Osteoblast (primary cell): ENCODE measurements at regions not wholly inside any gene's neighbourhood (a gene's known extent, or its start where the extent isn't known, plus 50 kb on each side); places are given as distances from the start of the nearest gene placed in this dataset.

Experiments
- DNase-seq: peaks from one replicate; pipeline ENCODE4 v3.0.0; 2011; ENCODE audit warnings: low spot score, mixed read lengths; ENCODE audit not compliant: insufficient read length; ENCODE audit errors: missing footprints
- H2AFZ ChIP-seq: 2 replicates; pipeline ENCODE4 v1.6.0; 2011; ENCODE audit warnings: mild to moderate bottlenecking, low read length
- H3K27ac ChIP-seq: 2 replicates; pipeline ENCODE4 v1.5.1; 2011; ENCODE audit warnings: mild to moderate bottlenecking, low read depth, low read length, moderate library complexity
- H3K27me3 ChIP-seq: 2 replicates; pipeline ENCODE4 v1.6.0; 2012; ENCODE audit warnings: mild to moderate bottlenecking, control low read depth, inconsistent platforms, low read length, moderate library complexity; ENCODE audit not compliant: insufficient read depth
- H3K36me3 ChIP-seq: 2 replicates; pipeline ENCODE4 v1.5.1; 2011; ENCODE audit warnings: mild to moderate bottlenecking, low read length, control low read depth, moderate library complexity; ENCODE audit not compliant: insufficient read depth
- H3K4me1 ChIP-seq: 2 replicates; pipeline ENCODE4 v1.5.1; 2011; ENCODE audit warnings: mild to moderate bottlenecking, low read length, control low read depth, moderate library complexity; ENCODE audit not compliant: insufficient read depth
- H3K4me2 ChIP-seq: 2 replicates; pipeline ENCODE4 v1.6.0; 2011; ENCODE audit warnings: mild to moderate bottlenecking, low read length; ENCODE audit not compliant: insufficient read depth
- H3K4me3 ChIP-seq: fragments of 200-600 bp; sonication (generic); 3 replicates; pipeline ENCODE4 v1.5.1; 2012; ENCODE audit warnings: mild to moderate bottlenecking, low read length, inconsistent platforms; ENCODE audit not compliant: insufficient read depth
- H3K79me2 ChIP-seq: 2 replicates; pipeline ENCODE4 v1.6.0; 2012; ENCODE audit warnings: mild to moderate bottlenecking, low read length, control low read depth, inconsistent platforms; ENCODE audit not compliant: insufficient read depth
- H3K9me3 ChIP-seq: 2 replicates; pipeline ENCODE4 v1.5.1; 2011; ENCODE audit warnings: low read depth, low read length, control low read depth
- H4K20me1 ChIP-seq: 2 replicates; pipeline ENCODE4 v1.6.0; 2012; ENCODE audit warnings: mild to moderate bottlenecking, low read length, control low read depth; ENCODE audit not compliant: insufficient read depth
- CTCF ChIP-seq: IDR thresholded peaks from 2 replicates; pipeline ENCODE4 v1.5.1; 2011; ENCODE audit warnings: mild to moderate bottlenecking, low read depth, low read length, moderate library complexity; ENCODE audit errors: extremely low read depth

GRCh38 chr4:151530783-151531182, 121.8 kb downstream of the FHIP1A start:
- TF ChIP-seq CTCF, result no peak
- no peak for DNase-seq
- no peaks in the 10 kb centered on the region for H4K20me1 ChIP-seq
- H3K79me2 ChIP-seq, result no peaks in the 10 kb centered on the region
- no peak overlapping the region for H2AFZ ChIP-seq
- H3K4me1 ChIP-seq, result no peaks in the 10 kb centered on the region
- H3K27me3 ChIP-seq, result no peaks in the 10 kb centered on the region
- no peak overlapping the region for H3K4me2 ChIP-seq
- no peaks in the 10 kb centered on the region for H3K36me3 ChIP-seq
- H3K9me3 ChIP-seq, result no peaks in the 10 kb centered on the region
- H3K4me3 ChIP-seq, result no peak overlapping the region
- H3K27ac ChIP-seq, result no peak overlapping the region

GRCh38 chr4:151532001-151532708, 123.2 kb downstream of the FHIP1A start:
- Histone ChIP-seq H3K79me2 (no peaks in the 10 kb centered on the region), H3K4me1 (no peaks in the 10 kb centered on the region), H2AFZ (no peak overlapping the region), H3K4me3 (no peak overlapping the region), H3K9me3 (no peaks in the 10 kb centered on the region), H4K20me1 (no peaks in the 10 kb centered on the region), H3K4me2 (no peak overlapping the region), H3K27me3 (no peaks in the 10 kb centered on the region), H3K27ac (no peak overlapping the region), H3K36me3 (no peaks in the 10 kb centered on the region)
- DNase-seq, result no peak
- no peak for TF ChIP-seq CTCF

- Histone ChIP-seq H3K79me2 (no peaks in the 10 kb centered on the region), H3K9me3 (no peaks in the 10 kb centered on the region), H3K4me2 (no peak overlapping the region), H3K4me1 (peaks cover 3% of the 10 kb centered on the region), H3K27me3 (no peaks in the 10 kb centered on the region), H3K36me3 (no peaks in the 10 kb centered on the region), H3K27ac (no peak overlapping the region), H3K4me3 (no peak overlapping the region), H4K20me1 (no peaks in the 10 kb centered on the region), H2AFZ (no peak overlapping the region)
- no peak for DNase-seq
- no peak for TF ChIP-seq CTCF
Measured at GRCh38 chr4:151534195-151534594, 125.2 kb downstream of the FHIP1A start.

GRCh38 chr4:151535366-151535765, 126.4 kb downstream of the FHIP1A start:
- Histone ChIP-seq H3K4me2 (no peak overlapping the region), H3K4me1 (peaks cover 4% of the 10 kb centered on the region), H3K36me3 (no peaks in the 10 kb centered on the region), H3K4me3 (no peak overlapping the region), H4K20me1 (no peaks in the 10 kb centered on the region), H3K27ac (no peak overlapping the region), H2AFZ (no peak overlapping the region), H3K9me3 (no peaks in the 10 kb centered on the region), H3K27me3 (no peaks in the 10 kb centered on the region), H3K79me2 (no peaks in the 10 kb centered on the region)
- no peak for TF ChIP-seq CTCF
- DNase-seq, result no peak
